Right lung (tissue), 2 donors: ENCODE measurements at regions not wholly inside any gene's neighbourhood (a gene's known extent, or its start where the extent isn't known, plus 50 kb on each side); places are given as distances from the start of the nearest gene placed in this dataset.
"Not testable (repeated sequence)": the region's sequence is repeated elsewhere in the genome, so short reads cannot be mapped to it uniquely, and the experiment has no call there.

ENCODE experiments used
- DNase-seq, 2 donors: peaks; one replicate each; pipeline ENCODE4 v3.0.0-alpha.2; 2013

- DNase-seq = no peak
Observed at GRCh38 chr4:138438608-138439007, 196.5 kb upstream of the SLC7A11 start.

- no peak for DNase-seq
Observed at GRCh38 chr4:138437263-138437851, 195.2 kb upstream of the SLC7A11 start.

GRCh38 chr4:138435733-138436132 is 193.6 kb upstream of the SLC7A11 start:
- DNase-seq = not testable (repeated sequence)

GRCh38 chr4:138435046-138435445 is 192.9 kb upstream of the SLC7A11 start:
- DNase-seq = not testable (repeated sequence)

GRCh38 chr4:138428611-138429010 is 186.5 kb upstream of the SLC7A11 start:
- DNase-seq = no peak

GRCh38 chr4:138426786-138427185 is 184.6 kb upstream of the SLC7A11 start:
- no peak for DNase-seq

- no peak for DNase-seq
Observed at GRCh38 chr4:138420471-138420870, 178.3 kb upstream of the SLC7A11 start.

- DNase-seq = no peak
Observed at GRCh38 chr4:138414202-138414601, 172.1 kb upstream of the SLC7A11 start.

- DNase-seq = no peak
Observed at GRCh38 chr4:138413273-138413672, 171.1 kb upstream of the SLC7A11 start.

GRCh38 chr4:138412847-138413246 is 170.7 kb upstream of the SLC7A11 start:
- no peak for DNase-seq

- no peak for DNase-seq
Observed at GRCh38 chr4:138410266-138410665, 168.1 kb upstream of the SLC7A11 start.

GRCh38 chr4:138409670-138410069 is 167.5 kb upstream of the SLC7A11 start:
- no peak for DNase-seq

- DNase-seq = no peak
Observed at GRCh38 chr4:138408758-138409157, 166.6 kb upstream of the SLC7A11 start.

GRCh38 chr4:138407329-138407728 is 165.2 kb upstream of the SLC7A11 start:
- no peak for DNase-seq

- no peak for DNase-seq
Observed at GRCh38 chr4:138406876-138407275, 164.7 kb upstream of the SLC7A11 start.

GRCh38 chr4:138405934-138406567 is 163.9 kb upstream of the SLC7A11 start:
- DNase-seq = no peak

- no peak for DNase-seq
Observed at GRCh38 chr4:138405466-138405891, 163.3 kb upstream of the SLC7A11 start.

- no peak for DNase-seq
Observed at GRCh38 chr4:138404801-138405200, 162.7 kb upstream of the SLC7A11 start.

- DNase-seq = no peak
Observed at GRCh38 chr4:138404251-138404650, 162.1 kb upstream of the SLC7A11 start.

- DNase-seq = peak; percentile 18 to 19
Observed at GRCh38 chr4:138401334-138401733, 159.2 kb upstream of the SLC7A11 start.

GRCh38 chr4:138400543-138400942 is 158.4 kb upstream of the SLC7A11 start:
- DNase-seq = no peak

- DNase-seq = no peak
Observed at GRCh38 chr4:138400066-138400465, 157.9 kb upstream of the SLC7A11 start.

GRCh38 chr4:138399081-138399480 is 156.9 kb upstream of the SLC7A11 start:
- DNase-seq = no peak

GRCh38 chr4:138398322-138398721 is 156.2 kb upstream of the SLC7A11 start:
- DNase-seq = no peak
